ENCODE measurements at regions not wholly inside any gene's neighbourhood (a gene's known extent, or its start where the extent isn't known, plus 50 kb on each side); places are given as distances from the start of the nearest gene placed in this dataset.

- no peak for DNase-seq (ENCODE audit: low spot score)
- no peak for TF ChIP-seq CTCF (IDR thresholded peaks at IDR 0.05; ENCODE audit: extremely low read depth, insufficient read depth, missing control alignments)
- in situ Hi-C loops (cut with MboI; ENCODE audit: low pct_unique_long_range_greater_than_20kb, low sequenced_read_pairs, unreplicated experiment) = no loop called here
These were observed 73.9 kb upstream of the DIPK2B start for GRCh38 chrX:45274576-45274975.

GRCh38 chrX:45267007-45267406 is 66.3 kb upstream of the DIPK2B start:
- TF ChIP-seq CTCF (IDR thresholded peaks at IDR 0.05; ENCODE audit: extremely low read depth, insufficient read depth, missing control alignments) = no peak

GRCh38 chrX:45266456-45266855 is 65.8 kb upstream of the DIPK2B start:
- no peak for TF ChIP-seq CTCF (IDR thresholded peaks at IDR 0.05; ENCODE audit: extremely low read depth, insufficient read depth, missing control alignments)
- in situ Hi-C loops (cut with MboI; ENCODE audit: low pct_unique_long_range_greater_than_20kb, low sequenced_read_pairs, unreplicated experiment) = no loop called here
- DNase-seq (ENCODE audit: low spot score) = no peak

More at GRCh38 chrX:45267007-45267406, 66.3 kb upstream of the DIPK2B start:
- DNase-seq (ENCODE audit: low spot score) = no peak
- in situ Hi-C loops (cut with MboI; ENCODE audit: low pct_unique_long_range_greater_than_20kb, low sequenced_read_pairs, unreplicated experiment) = no loop called here

GRCh38 chrX:45264865-45265264 is 64.2 kb upstream of the DIPK2B start:
- in situ Hi-C loops (cut with MboI; ENCODE audit: low pct_unique_long_range_greater_than_20kb, low sequenced_read_pairs, unreplicated experiment) = no loop called here
- TF ChIP-seq CTCF (IDR thresholded peaks at IDR 0.05; ENCODE audit: extremely low read depth, insufficient read depth, missing control alignments) = no peak
- DNase-seq (ENCODE audit: low spot score) = no peak

- DNase-seq (ENCODE audit: low spot score) = no peak
- in situ Hi-C loops (cut with MboI; ENCODE audit: low pct_unique_long_range_greater_than_20kb, low sequenced_read_pairs, unreplicated experiment) = no loop called here
- TF ChIP-seq CTCF (IDR thresholded peaks at IDR 0.05; ENCODE audit: extremely low read depth, insufficient read depth, missing control alignments) = no peak
These were observed 60.8 kb upstream of the DIPK2B start for GRCh38 chrX:45261471-45261870.

- DNase-seq (ENCODE audit: low spot score) = no peak
- in situ Hi-C loops (cut with MboI; ENCODE audit: low pct_unique_long_range_greater_than_20kb, low sequenced_read_pairs, unreplicated experiment) = no loop called here
- no peak for TF ChIP-seq CTCF (IDR thresholded peaks at IDR 0.05; ENCODE audit: extremely low read depth, insufficient read depth, missing control alignments)
These were observed 60.3 kb upstream of the DIPK2B start for GRCh38 chrX:45261005-45261404.
